ENCODE measurements at regions not wholly inside any gene's neighbourhood (a gene's known extent, or its start where the extent isn't known, plus 50 kb on each side); places are given as distances from the start of the nearest gene placed in this dataset.
"Not testable (repeated sequence)": the region's sequence is repeated elsewhere in the genome, so short reads cannot be mapped to it uniquely, and the experiment has no call there.

- H3K4me3 ChIP-seq (ENCODE audit: low read length in 2 of 2) = no peak overlapping the region
- ChIA-PET POLR2A (ENCODE audit: partially characterized antibody) (no interaction called here), CTCF (ENCODE audit: partially characterized antibody) (no interaction called here)
- Mint-ChIP-seq H3K36me3 (no peaks in the 10 kb centered on the region), H3K9me3 (peaks cover 3 to 26% (median 19%) of the 10 kb centered on the region in 8 donors), H3K4me1 (peaks cover 0 to 1% (median 0%) of the 10 kb centered on the region in 4 donors), H3K27ac (no peak overlapping the region), H3K4me3 (no peak overlapping the region), H3K27me3 (no peaks in the 10 kb centered on the region)
- intact Hi-C loops (cut with micrococcal nuclease) = no loop called here
- H3K4me1 ChIP-seq (ENCODE audit: insufficient read depth, low read length) = no peaks in the 10 kb centered on the region
- H3K27ac ChIP-seq (ENCODE audit: low read depth, low read length) = no peak overlapping the region
- DNase-seq = no peak
- H3K9me3 ChIP-seq (ENCODE audit: control insufficient read depth in 1 of 2, low read length in 2 of 2) = no peaks in the 10 kb centered on the region
- H3K36me3 ChIP-seq (ENCODE audit: insufficient read depth, low read length) = no peaks in the 10 kb centered on the region
- H3K27me3 ChIP-seq (ENCODE audit: insufficient read depth, low read length) = no peaks in the 10 kb centered on the region
These were observed 1298.0 kb upstream of the RAG2 start for GRCh38 chr11:37896016-37896415.

DNA sequence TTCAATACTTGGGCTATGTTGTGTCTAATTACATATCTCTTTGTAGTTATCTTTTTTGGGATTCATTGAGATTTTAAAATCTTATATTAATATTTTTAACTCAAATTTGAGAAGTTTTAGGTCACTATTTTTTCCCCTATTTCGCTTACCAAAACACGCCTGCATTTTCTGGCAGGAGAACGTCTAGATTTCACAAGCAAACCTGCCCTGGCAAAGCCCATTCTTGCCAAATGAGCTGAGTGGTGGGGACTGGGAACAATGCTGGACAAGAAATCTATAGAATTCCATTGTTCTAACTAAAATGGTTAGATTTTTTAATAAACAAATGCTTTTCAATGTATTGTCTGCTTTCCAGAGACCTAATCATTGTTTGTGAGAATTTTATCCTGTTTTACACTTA, 1283.7 kb upstream of the RAG2 start:
- CTCF ChIA-PET (ENCODE audit: partially characterized antibody) = no interaction called here
- Histone ChIP-seq H3K36me3 (ENCODE audit: insufficient read depth, low read length) (no peaks in the 10 kb centered on the region), H3K27me3 (ENCODE audit: insufficient read depth, low read length) (no peaks in the 10 kb centered on the region), H3K4me3 (ENCODE audit: low read length in 2 of 2) (no peak overlapping the region), H3K9me3 (ENCODE audit: control insufficient read depth in 1 of 2, low read length in 2 of 2) (peaks cover 0 to 7% of the 10 kb centered on the region in 2 donors), H3K27ac (ENCODE audit: low read depth, low read length) (no peak overlapping the region), H3K4me1 (ENCODE audit: insufficient read depth, low read length) (no peaks in the 10 kb centered on the region)
- Mint-ChIP-seq H3K9me3 (peaks cover 3 to 10% (median 4%) of the 10 kb centered on the region in 8 donors), H3K27ac (no peak overlapping the region), H3K36me3 (no peaks in the 10 kb centered on the region), H3K4me3 (no peak overlapping the region), H3K27me3 (no peaks in the 10 kb centered on the region), H3K4me1 (no peaks in the 10 kb centered on the region)
- no peak for DNase-seq
- intact Hi-C loops (cut with micrococcal nuclease) = no loop called here
- POLR2A ChIA-PET (ENCODE audit: partially characterized antibody) = no interaction called here

GRCh38 chr11:37861671-37862070, 1263.6 kb upstream of the RAG2 start:
- Histone ChIP-seq H3K27me3 (ENCODE audit: insufficient read depth, low read length) (no peaks in the 10 kb centered on the region), H3K9me3 (ENCODE audit: control insufficient read depth in 1 of 2, low read length in 2 of 2) (no peaks in the 10 kb centered on the region), H3K27ac (ENCODE audit: low read depth, low read length) (no peak overlapping the region), H3K36me3 (ENCODE audit: insufficient read depth, low read length) (no peaks in the 10 kb centered on the region), H3K4me1 (ENCODE audit: insufficient read depth, low read length) (no peaks in the 10 kb centered on the region), H3K4me3 (ENCODE audit: low read length in 2 of 2) (no peak overlapping the region)
- intact Hi-C loops (cut with micrococcal nuclease) = no loop called here
- H3K4me3 Mint-ChIP-seq = no peak overlapping the region
- POLR2A ChIA-PET (ENCODE audit: partially characterized antibody) = no interaction called here
- H3K36me3 Mint-ChIP-seq = no peaks in the 10 kb centered on the region
- DNase-seq = no peak
- H3K4me1 Mint-ChIP-seq = no peaks in the 10 kb centered on the region
- H3K9me3 Mint-ChIP-seq = peaks cover 2 to 20% (median 4%) of the 10 kb centered on the region in 8 donors
- H3K27ac Mint-ChIP-seq = no peak overlapping the region
- CTCF ChIA-PET (ENCODE audit: partially characterized antibody) = no interaction called here
- no peaks in the 10 kb centered on the region for H3K27me3 Mint-ChIP-seq

GRCh38 chr11:37858806-37859537, 1260.9 kb upstream of the RAG2 start:
- CTCF ChIA-PET (ENCODE audit: partially characterized antibody); H3K4me1 Mint-ChIP-seq; DNase-seq; H3K4me3 ChIP-seq (ENCODE audit: low read length in 2 of 2); H3K27me3 Mint-ChIP-seq; H3K27ac Mint-ChIP-seq; H3K27ac ChIP-seq (ENCODE audit: low read depth, low read length); H3K36me3 ChIP-seq (ENCODE audit: insufficient read depth, low read length); H3K27me3 ChIP-seq (ENCODE audit: insufficient read depth, low read length); H3K4me3 Mint-ChIP-seq; H3K9me3 ChIP-seq (ENCODE audit: control insufficient read depth in 1 of 2, low read length in 2 of 2); H3K36me3 Mint-ChIP-seq; POLR2A ChIA-PET (ENCODE audit: partially characterized antibody); intact Hi-C loops (cut with micrococcal nuclease); H3K4me1 ChIP-seq (ENCODE audit: insufficient read depth, low read length): not testable (repeated sequence)
- H3K9me3 Mint-ChIP-seq = peaks cover 2 to 26% (median 7%) of the 10 kb centered on the region in 8 donors

DNA sequence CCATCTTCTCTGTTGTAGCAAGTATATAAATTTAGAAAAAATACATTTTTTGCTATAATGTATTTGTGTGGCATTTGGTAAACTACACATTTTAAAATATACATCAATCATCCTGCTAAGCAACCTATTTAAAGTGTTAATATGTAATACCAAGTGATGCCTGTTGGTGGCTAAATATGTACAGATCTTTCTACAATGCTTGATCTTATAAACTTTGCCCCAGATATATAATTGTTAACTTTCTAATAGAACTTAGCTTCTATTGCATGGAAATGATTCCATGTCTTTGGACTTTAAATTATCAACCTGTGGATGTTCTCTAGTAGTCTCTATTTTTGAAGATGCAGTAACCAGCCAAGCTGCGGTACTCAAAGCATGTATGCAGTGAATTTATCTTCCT, 1260.4 kb upstream of the RAG2 start:
- Histone ChIP-seq H3K36me3 (ENCODE audit: insufficient read depth, low read length) (no peaks in the 10 kb centered on the region), H3K9me3 (ENCODE audit: control insufficient read depth in 1 of 2, low read length in 2 of 2) (no peaks in the 10 kb centered on the region), H3K4me3 (ENCODE audit: low read length in 2 of 2) (no peak overlapping the region), H3K4me1 (ENCODE audit: insufficient read depth, low read length) (no peaks in the 10 kb centered on the region), H3K27ac (ENCODE audit: low read depth, low read length) (no peak overlapping the region), H3K27me3 (ENCODE audit: insufficient read depth, low read length) (no peaks in the 10 kb centered on the region)
- CTCF ChIA-PET (ENCODE audit: partially characterized antibody) = no interaction called here
- H3K27ac Mint-ChIP-seq = no peak overlapping the region
- POLR2A ChIA-PET (ENCODE audit: partially characterized antibody) = no interaction called here
- H3K4me3 Mint-ChIP-seq = no peak overlapping the region
- intact Hi-C loops (cut with micrococcal nuclease) = no loop called here
- no peaks in the 10 kb centered on the region for H3K4me1 Mint-ChIP-seq
- H3K36me3 Mint-ChIP-seq = no peaks in the 10 kb centered on the region
- peaks cover 2 to 29% (median 8%) of the 10 kb centered on the region in 8 donors for H3K9me3 Mint-ChIP-seq
- DNase-seq = no peak
- no peaks in the 10 kb centered on the region for H3K27me3 Mint-ChIP-seq

GRCh38 chr11:37857726-37858125, 1259.7 kb upstream of the RAG2 start:
- H3K9me3 Mint-ChIP-seq = peaks cover 2 to 29% (median 8%) of the 10 kb centered on the region in 8 donors

GRCh38 chr11:37849706-37850105, 1251.7 kb upstream of the RAG2 start:
- ChIA-PET POLR2A (ENCODE audit: partially characterized antibody) (no interaction called here), CTCF (ENCODE audit: partially characterized antibody) (no interaction called here)
- Histone ChIP-seq H3K4me3 (ENCODE audit: low read length in 2 of 2) (no peak overlapping the region), H3K27ac (ENCODE audit: low read depth, low read length) (no peak overlapping the region), H3K27me3 (ENCODE audit: insufficient read depth, low read length) (no peaks in the 10 kb centered on the region), H3K9me3 (ENCODE audit: control insufficient read depth in 1 of 2, low read length in 2 of 2) (no peaks in the 10 kb centered on the region), H3K4me1 (ENCODE audit: insufficient read depth, low read length) (no peaks in the 10 kb centered on the region), H3K36me3 (ENCODE audit: insufficient read depth, low read length) (no peaks in the 10 kb centered on the region)
- Mint-ChIP-seq H3K4me3 (no peak overlapping the region), H3K27me3 (no peaks in the 10 kb centered on the region), H3K27ac (no peak overlapping the region), H3K9me3 (peaks cover 3 to 18% (median 7%) of the 10 kb centered on the region in 8 donors), H3K4me1 (no peaks in the 10 kb centered on the region), H3K36me3 (no peaks in the 10 kb centered on the region)
- no peak for DNase-seq
- intact Hi-C loops (cut with micrococcal nuclease) = no loop called here

More at GRCh38 chr11:37857726-37858125, 1259.7 kb upstream of the RAG2 start:
- Histone ChIP-seq H3K27me3 (ENCODE audit: insufficient read depth, low read length) (no peaks in the 10 kb centered on the region), H3K4me1 (ENCODE audit: insufficient read depth, low read length) (no peaks in the 10 kb centered on the region), H3K36me3 (ENCODE audit: insufficient read depth, low read length) (no peaks in the 10 kb centered on the region), H3K27ac (ENCODE audit: low read depth, low read length) (no peak overlapping the region), H3K4me3 (ENCODE audit: low read length in 2 of 2) (no peak overlapping the region), H3K9me3 (ENCODE audit: control insufficient read depth in 1 of 2, low read length in 2 of 2) (no peaks in the 10 kb centered on the region)
- Mint-ChIP-seq H3K27me3 (no peaks in the 10 kb centered on the region), H3K4me3 (no peak overlapping the region), H3K36me3 (no peaks in the 10 kb centered on the region), H3K27ac (no peak overlapping the region), H3K4me1 (no peaks in the 10 kb centered on the region)
- CTCF ChIA-PET (ENCODE audit: partially characterized antibody) = no interaction called here
- intact Hi-C loops (cut with micrococcal nuclease) = no loop called here
- POLR2A ChIA-PET (ENCODE audit: partially characterized antibody) = no interaction called here
- DNase-seq = no peak

DNA sequence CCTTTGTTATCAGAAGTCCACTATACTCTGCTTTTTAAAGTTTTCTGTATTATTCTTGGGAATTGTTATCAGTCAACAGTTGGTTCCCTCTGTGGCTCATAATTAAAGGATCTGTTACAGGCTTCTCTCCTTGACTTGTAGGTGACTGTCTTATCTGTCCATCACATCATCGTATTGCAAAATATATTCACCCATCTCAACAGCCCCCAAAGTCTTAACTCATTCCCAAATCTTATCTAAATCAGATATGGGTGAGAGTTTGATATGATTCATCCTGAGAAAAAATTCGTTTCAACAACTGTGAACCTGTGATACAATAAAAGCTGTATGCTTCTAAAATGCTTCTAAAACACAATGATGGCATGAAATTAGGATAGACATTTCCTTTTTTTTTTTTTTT, 1245.6 kb upstream of the RAG2 start:
- H3K4me3 Mint-ChIP-seq = no peak overlapping the region
- ChIA-PET CTCF (ENCODE audit: partially characterized antibody) (no interaction called here), POLR2A (ENCODE audit: partially characterized antibody) (no interaction called here)
- no peak overlapping the region for H3K27ac ChIP-seq (ENCODE audit: low read depth, low read length)
- DNase-seq = no peak
- H3K4me1 Mint-ChIP-seq = no peaks in the 10 kb centered on the region
- no peaks in the 10 kb centered on the region for H3K36me3 Mint-ChIP-seq
- no peaks in the 10 kb centered on the region for H3K27me3 Mint-ChIP-seq
- no peaks in the 10 kb centered on the region for H3K4me1 ChIP-seq (ENCODE audit: insufficient read depth, low read length)
- H3K27ac Mint-ChIP-seq = no peak overlapping the region
- H3K9me3 ChIP-seq (ENCODE audit: control insufficient read depth in 1 of 2, low read length in 2 of 2) = no peaks in the 10 kb centered on the region
- H3K9me3 Mint-ChIP-seq = peaks cover 0 to 15% (median 5%) of the 10 kb centered on the region in 8 donors
- intact Hi-C loops (cut with micrococcal nuclease) = no loop called here
- H3K36me3 ChIP-seq (ENCODE audit: insufficient read depth, low read length) = no peaks in the 10 kb centered on the region
- no peaks in the 10 kb centered on the region for H3K27me3 ChIP-seq (ENCODE audit: insufficient read depth, low read length)
- H3K4me3 ChIP-seq (ENCODE audit: low read length in 2 of 2) = no peak overlapping the region

Data from CD4-positive, alpha-beta memory T cell (primary cell).